Peyer's patch (tissue), 4 donors: ENCODE measurements at regions not wholly inside any gene's neighbourhood (a gene's known extent, or its start where the extent isn't known, plus 50 kb on each side); places are given as distances from the start of the nearest gene placed in this dataset.

ENCODE experiments used
- DNase-seq, 3 donors: peaks; one replicate each; pipeline ENCODE4 v3.0.0-alpha.2; 2017 to 2019
- H3K27ac ChIP-seq, 4 donors: fragments of 200-600 bp; sonication (generic); one replicate each; pipeline ENCODE4 v1.5.1; 2016 to 2019
- H3K27me3 ChIP-seq, 2 donors: fragments of 200-600 bp; sonication (generic); one replicate each; pipeline ENCODE4 v1.5.1; 2019
- H3K36me3 ChIP-seq, 3 donors: fragments of 200-600 bp; sonication (generic); one replicate each; pipeline ENCODE4 v1.5.1; 2016 to 2019
- H3K4me1 ChIP-seq, 4 donors: fragments of 200-600 bp; sonication (generic); one replicate each; pipeline ENCODE4 v1.5.1; 2016 to 2019
- H3K4me3 ChIP-seq, 4 donors: fragments of 200-600 bp; sonication (generic); 1 replicate in 3 of 4; 2 replicates in 1 of 4; pipeline ENCODE4 v1.5.1; 2016 to 2019; ENCODE audit warnings: mild to moderate bottlenecking in 1 of 4
- H3K9me3 ChIP-seq, 4 donors: fragments of 200-600 bp; sonication (generic); one replicate each; pipeline ENCODE4 v1.5.1; 2016 to 2019; ENCODE audit warnings: mild to moderate bottlenecking in 1 of 4
- POLR2A ChIP-seq, 2 donors: fragments of 450-650 bp; IDR thresholded peaks; one replicate each; pipeline ENCODE4 v1.5.1; 2017; ENCODE audit warnings: antibody characterized with exemption in 2 of 2, mild to moderate bottlenecking in 2 of 2, moderate library complexity in 2 of 2
- TF ChIP-seq, protein P1 (sequence below), 6 experiments: fragments of 450-650 bp in 4 of 6; fragments of 200-600 bp in 2 of 6; sonication (generic) in 1 of 6; IDR thresholded peaks; one replicate each; pipeline ENCODE4 v1.5.1; 2017 to 2019; ENCODE audit warnings: antibody characterized with exemption in 6 of 6, mild to moderate bottlenecking in 3 of 6, moderate library complexity in 1 of 6

DNA sequence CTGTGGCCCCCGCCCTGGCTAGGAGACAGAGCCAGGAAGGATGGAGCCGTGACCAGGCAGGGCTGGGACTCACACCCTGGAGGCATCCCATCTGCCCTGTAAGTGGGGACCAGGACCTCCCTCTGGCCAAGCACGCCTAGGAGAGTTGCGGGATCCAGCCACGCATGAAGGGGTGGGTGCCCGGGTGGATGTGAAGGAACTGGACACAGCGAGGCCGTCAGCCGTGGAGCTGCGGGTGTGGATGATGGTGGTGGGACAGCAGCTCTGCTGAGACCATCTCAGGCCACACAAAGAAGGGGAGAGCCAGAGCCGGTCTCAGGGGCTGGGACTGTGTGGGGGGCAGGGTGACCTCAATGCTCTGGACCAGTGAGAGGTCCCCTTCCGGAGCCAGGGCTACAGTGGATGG is 746.4 kb downstream of the BRD1 start:
- no peak overlapping the region for H3K4me3 ChIP-seq
- H3K27ac ChIP-seq: no peak overlapping the region
- TF ChIP-seq POLR2A (IDR thresholded peaks at IDR 0.05): no peak
- TF ChIP-seq, protein P1, sequence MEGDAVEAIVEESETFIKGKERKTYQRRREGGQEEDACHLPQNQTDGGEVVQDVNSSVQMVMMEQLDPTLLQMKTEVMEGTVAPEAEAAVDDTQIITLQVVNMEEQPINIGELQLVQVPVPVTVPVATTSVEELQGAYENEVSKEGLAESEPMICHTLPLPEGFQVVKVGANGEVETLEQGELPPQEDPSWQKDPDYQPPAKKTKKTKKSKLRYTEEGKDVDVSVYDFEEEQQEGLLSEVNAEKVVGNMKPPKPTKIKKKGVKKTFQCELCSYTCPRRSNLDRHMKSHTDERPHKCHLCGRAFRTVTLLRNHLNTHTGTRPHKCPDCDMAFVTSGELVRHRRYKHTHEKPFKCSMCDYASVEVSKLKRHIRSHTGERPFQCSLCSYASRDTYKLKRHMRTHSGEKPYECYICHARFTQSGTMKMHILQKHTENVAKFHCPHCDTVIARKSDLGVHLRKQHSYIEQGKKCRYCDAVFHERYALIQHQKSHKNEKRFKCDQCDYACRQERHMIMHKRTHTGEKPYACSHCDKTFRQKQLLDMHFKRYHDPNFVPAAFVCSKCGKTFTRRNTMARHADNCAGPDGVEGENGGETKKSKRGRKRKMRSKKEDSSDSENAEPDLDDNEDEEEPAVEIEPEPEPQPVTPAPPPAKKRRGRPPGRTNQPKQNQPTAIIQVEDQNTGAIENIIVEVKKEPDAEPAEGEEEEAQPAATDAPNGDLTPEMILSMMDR (IDR thresholded peaks at IDR 0.05): no peak
- H3K4me1 ChIP-seq: no peaks in the 10 kb centered on the region
- peak in 1 of 3 donors; percentile 23 for DNase-seq
- no peaks in the 10 kb centered on the region for H3K9me3 ChIP-seq
- H3K36me3 ChIP-seq: no peaks in the 10 kb centered on the region
- H3K27me3 ChIP-seq: no peaks in the 10 kb centered on the region

DNA sequence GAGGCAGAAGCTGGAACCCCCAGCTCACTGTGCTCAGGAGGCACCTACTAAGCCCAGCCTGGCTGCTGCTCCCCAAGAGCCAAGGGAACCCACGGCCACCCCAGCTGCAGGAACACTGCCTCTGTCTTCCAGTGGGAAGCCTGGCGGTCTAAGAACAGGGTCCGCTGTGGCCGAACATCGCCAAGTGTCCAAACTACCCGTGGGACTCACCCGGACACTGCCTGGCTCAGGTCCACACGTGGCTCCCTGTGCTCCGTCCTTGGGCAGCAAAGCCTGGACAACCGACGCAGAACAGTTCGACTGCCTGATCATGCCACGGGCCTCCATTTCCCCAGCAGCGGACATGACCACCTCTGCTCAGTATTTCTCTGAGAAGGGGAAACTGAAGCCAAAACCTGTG is 747.0 kb downstream of the BRD1 start:
- H3K27ac ChIP-seq: no peak overlapping the region
- H3K36me3 ChIP-seq: no peaks in the 10 kb centered on the region
- H3K9me3 ChIP-seq: no peaks in the 10 kb centered on the region
- H3K4me3 ChIP-seq: no peak overlapping the region
- H3K27me3 ChIP-seq: no peaks in the 10 kb centered on the region
- H3K4me1 ChIP-seq: no peaks in the 10 kb centered on the region
- peak in 1 of 3 donors; percentile 24 for DNase-seq
- TF ChIP-seq, protein P1 (IDR thresholded peaks at IDR 0.05): no peak
- TF ChIP-seq POLR2A (IDR thresholded peaks at IDR 0.05): no peak

DNA sequence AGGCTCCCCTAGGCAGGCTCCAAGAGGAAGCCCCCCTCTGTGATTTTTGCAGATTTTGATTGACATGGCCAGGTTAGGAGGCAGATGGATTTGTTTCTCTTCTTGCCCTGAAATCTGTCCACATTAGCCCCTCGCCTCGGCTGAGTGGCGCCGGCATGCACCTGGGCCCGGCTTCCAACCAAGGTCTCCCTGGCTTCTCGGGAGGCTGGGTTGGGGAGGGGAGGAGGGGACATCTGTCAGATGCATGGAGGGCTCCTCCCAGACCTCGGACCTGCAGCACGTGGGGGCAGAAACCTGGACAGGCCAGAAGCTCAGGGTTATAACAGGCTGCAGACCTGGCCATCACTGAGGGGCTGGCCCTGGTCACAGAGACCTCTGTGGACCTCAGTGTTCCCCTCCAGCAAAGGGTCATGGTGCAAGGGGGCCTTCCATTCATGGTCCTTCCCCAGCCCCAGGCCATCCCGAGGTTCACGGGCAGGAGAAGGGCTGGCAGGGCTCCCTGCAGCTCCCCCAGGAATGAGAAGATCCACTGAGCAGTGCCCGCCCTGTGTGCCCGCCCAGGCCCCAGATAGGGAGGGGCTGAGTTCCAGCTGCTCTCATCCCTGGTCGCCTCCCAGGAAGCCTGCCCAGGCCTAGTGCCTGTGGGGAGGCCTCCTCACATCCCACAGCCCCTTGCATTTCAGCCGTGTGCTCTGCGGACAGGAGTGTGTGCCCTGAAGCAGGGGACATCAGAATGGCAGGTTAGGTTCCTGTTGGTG is 747.8 kb downstream of the BRD1 start:
- H3K36me3 ChIP-seq: no peaks in the 10 kb centered on the region
- TF ChIP-seq POLR2A (IDR thresholded peaks at IDR 0.05): no peak
- TF ChIP-seq, protein P1 (IDR thresholded peaks at IDR 0.05): no peak
- no peaks in the 10 kb centered on the region for H3K9me3 ChIP-seq
- H3K27me3 ChIP-seq: no peaks in the 10 kb centered on the region
- DNase-seq: no peak
- H3K4me1 ChIP-seq: no peaks in the 10 kb centered on the region
- H3K4me3 ChIP-seq: no peak overlapping the region
- no peak overlapping the region for H3K27ac ChIP-seq

DNA sequence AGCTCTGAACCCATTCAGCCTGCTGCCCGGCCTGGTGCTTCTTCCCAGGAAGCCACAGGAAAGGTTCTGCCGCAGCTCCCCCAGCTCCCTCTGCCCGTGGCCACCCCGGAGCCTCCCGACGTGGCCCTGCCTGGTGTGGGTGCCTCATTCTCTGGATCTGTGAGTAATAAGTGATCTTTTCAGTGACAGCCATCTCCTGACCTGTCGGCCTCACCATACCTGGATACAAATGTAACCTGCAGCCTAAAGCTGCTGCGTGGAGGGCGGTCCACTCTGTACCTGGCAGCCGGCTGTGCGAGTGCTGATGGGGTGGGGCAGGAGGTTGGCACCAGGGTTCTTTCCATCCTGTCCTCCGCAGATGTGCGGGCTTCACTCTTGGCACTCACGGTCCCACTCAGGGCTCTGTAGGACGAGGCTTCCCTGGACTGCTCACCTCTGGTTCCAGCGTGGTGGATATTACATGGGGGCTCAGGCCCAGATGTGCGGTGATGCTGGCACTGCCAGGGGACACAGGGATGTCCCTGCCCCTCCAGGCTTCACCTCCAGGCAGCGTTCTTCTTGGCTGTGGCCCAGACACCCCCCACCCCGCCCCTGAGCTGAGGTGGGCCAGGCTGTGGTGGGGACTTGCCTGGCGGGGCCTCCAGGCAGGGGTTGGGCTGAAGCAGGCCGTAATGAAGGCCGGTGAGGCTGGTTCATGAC is 748.5 kb downstream of the BRD1 start:
- Histone ChIP-seq H3K4me1 (no peaks in the 10 kb centered on the region), H3K27me3 (no peaks in the 10 kb centered on the region), H3K36me3 (no peaks in the 10 kb centered on the region), H3K9me3 (no peaks in the 10 kb centered on the region), H3K27ac (no peak overlapping the region), H3K4me3 (no peak overlapping the region)
- no peak for TF ChIP-seq POLR2A (IDR thresholded peaks at IDR 0.05)
- TF ChIP-seq, protein P1 (IDR thresholded peaks at IDR 0.05): no peak
- DNase-seq: peak in 1 of 3 donors; percentile 38

DNA sequence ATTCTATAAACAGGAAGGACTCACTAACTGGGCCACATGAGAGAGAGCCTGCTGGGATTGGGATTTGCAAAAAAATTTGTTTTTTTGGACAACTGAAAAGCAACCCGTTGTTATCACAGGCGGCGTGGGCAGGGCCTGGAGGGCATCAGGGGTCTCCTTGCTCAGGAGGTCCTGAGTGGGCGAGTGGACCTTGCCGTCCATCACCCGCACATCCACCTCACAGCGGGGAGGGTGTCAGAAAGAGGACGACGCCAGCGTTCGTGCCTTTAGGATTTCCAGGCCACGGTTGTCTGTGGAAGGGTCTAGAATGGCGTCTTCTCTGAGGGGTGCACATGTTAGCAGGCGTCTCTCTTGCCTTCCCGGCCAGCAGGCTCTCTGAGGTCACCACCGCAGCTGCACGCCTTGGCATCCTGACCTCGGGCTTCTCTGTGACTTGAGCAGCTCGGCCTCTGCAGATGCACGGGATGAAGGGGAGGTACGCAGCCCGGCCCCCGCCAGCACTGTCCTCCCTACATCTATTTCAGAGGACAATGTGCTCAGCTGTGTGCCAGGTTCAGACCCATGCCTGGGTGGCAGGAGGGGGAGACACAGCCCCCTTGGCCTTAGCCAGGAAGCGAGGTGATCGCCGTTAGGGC is 749.5 kb downstream of the BRD1 start:
- no peaks in the 10 kb centered on the region for H3K4me1 ChIP-seq
- DNase-seq: no peak
- H3K9me3 ChIP-seq: no peaks in the 10 kb centered on the region
- H3K27me3 ChIP-seq: no peaks in the 10 kb centered on the region
- no peaks in the 10 kb centered on the region for H3K36me3 ChIP-seq
- H3K4me3 ChIP-seq: no peak overlapping the region
- TF ChIP-seq, protein P1 (IDR thresholded peaks at IDR 0.05): no peak
- no peak for TF ChIP-seq POLR2A (IDR thresholded peaks at IDR 0.05)
- no peak overlapping the region for H3K27ac ChIP-seq
